ENCODE measurements at regions not wholly inside any gene's neighbourhood (a gene's known extent, or its start where the extent isn't known, plus 50 kb on each side); places are given as distances from the start of the nearest gene placed in this dataset.

GRCh38 chr7:19830604-19831003, 57.2 kb upstream of the TMEM196 start:
- DNase-seq (ENCODE audit: extremely low read depth, low read depth) = no peak
- H3K4me3 ChIP-seq (replicated peaks; ENCODE audit: low read depth, low read length) = no peak overlapping the region
- no peak for TF ChIP-seq CTCF (IDR thresholded peaks at IDR 0.05; ENCODE audit: low read depth, low read length, missing control alignments)

Data from HFF-Myc (cell line).